ENCODE measurements at regions not wholly inside any gene's neighbourhood (a gene's known extent, or its start where the extent isn't known, plus 50 kb on each side); places are given as distances from the start of the nearest gene placed in this dataset.

DNA sequence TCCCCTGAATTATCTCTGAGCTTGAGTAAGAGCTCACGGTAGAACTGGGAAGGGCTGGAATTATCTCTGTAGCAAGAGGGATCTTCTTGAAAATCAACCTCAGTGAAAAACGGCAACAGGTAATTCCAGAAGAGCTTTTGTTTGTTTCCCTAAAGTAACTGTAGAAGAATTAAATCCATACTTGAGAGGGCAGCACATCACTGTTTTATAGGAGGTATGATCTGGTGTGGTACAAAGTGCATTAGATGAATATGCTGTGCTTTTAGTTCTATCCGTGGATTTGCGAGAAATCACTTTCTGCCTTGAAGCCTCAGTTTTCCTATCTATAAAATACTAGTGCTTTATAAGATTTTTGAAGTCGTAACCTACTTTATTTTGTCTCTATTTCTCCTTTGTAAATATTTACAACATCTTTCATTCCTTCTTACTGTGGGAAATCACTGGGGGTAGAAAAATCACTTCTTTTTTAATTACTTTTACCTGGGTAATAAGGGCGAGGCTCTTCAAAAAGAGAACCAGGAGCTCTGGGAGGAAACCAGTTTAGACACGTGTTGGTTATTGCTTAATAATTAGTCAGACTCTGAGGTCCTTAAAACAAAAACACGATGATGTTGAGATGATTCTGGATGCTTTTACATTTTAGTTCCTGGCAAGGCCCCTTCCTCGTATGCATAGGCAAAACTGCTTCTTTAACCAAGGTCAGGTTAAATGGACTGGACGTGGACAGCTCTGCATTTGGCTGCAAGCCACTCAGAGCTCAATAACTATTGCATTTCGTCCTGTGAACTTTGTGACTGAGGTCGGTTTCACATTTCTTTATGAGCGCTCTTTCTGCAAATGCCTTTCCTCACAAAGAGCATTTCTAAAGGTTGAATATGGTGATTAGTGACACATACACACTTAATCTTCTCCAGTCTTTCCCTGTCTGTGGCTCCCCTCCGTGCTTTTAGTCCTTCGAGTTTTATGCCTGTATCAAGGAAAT lies 376.1 kb downstream of the BRINP1 start:
- TF ChIP-seq CTCF (IDR thresholded peaks at IDR 0.05; ENCODE audit: low read length) (no peak), EZH2 (IDR thresholded peaks at IDR 0.05; ENCODE audit: borderline replicate concordance, low read length) (no peak)

Data from OCI-LY1 (cell line).